ENCODE measurements at regions not wholly inside any gene's neighbourhood (a gene's known extent, or its start where the extent isn't known, plus 50 kb on each side); places are given as distances from the start of the nearest gene placed in this dataset.
"Not testable (repeated sequence)": the region's sequence is repeated elsewhere in the genome, so short reads cannot be mapped to it uniquely, and the experiment has no call there.

DNA sequence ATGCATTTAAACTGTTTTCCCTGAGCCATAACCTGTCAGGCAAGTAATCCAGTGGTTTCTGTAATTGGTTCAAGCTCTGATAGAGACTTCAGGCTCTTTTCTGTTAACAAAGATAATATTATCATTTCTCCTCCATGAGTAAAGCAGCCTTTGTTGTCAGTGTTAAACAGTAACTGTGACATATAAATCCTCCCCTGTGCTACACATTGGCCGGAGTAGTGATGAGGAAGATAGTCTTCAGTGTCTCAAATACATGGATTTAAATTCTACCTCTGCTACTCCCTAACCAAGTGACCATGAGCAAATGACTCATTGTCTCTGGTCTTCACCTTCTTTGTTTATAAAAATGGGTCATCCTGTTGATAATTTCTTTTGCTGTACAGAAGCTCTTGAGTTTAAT is 615.5 kb upstream of the CHD1 start:
- DNase-seq: no peak

DNA sequence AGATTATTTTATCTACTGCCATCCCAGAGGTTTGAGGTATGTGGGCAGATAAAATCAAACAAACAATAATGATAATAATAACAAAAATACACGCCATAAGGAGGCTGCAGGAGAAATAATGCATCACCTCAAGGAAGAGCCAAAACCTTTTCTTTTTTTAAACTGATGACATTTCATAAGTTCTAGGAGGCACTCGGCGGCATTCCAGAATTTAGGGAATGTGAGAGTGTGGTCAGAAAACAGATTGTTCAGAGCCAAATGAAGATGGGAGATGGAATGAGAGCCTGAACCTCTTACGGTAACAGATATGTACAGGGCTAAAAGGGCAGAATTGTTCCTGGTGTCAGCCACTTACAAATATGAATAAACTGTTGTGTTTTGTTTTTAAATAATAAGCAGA is 615.0 kb upstream of the CHD1 start:
- DNase-seq: no peak

DNA sequence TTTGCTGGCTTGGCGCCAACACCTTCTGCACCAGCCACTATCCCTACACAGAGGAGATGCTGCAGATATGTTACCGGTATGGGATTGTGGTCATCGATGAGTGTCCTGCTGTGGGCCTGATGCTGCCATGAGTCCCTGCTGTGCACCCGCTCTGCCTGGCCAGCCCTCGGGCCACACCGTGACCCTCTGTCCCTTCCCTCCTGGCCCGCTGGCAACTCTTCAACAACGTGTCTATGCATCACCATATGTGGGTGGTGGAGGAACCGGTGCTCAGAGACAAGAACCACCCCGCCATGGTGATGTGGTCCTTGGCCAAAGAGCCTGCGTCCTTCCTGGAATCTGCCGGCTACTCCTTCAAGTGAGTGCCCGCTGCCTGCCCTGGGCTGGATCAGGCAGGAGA is 605.4 kb upstream of the CHD1 start:
- DNase-seq: not testable (repeated sequence)

DNA sequence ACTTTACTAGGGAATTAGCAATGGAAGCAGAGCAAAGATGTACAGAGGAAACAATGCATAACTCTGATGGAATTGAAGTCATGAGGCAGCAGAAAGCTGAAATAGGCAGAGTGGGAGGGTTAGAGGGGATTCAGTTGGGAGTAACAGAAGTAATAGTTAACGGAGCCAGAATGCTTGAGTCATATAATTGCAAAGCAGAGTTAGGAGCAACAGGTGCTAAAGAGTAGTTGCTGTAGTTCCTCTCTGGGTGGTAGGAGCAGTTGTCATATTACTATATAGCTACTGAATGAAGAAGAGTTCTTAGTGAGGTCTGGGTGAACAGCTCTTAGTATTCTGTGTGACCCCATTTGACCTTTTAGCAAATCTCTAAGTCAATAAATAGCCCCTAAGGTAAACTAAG is 592.9 kb upstream of the CHD1 start:
- DNase-seq: not testable (repeated sequence)

DNA sequence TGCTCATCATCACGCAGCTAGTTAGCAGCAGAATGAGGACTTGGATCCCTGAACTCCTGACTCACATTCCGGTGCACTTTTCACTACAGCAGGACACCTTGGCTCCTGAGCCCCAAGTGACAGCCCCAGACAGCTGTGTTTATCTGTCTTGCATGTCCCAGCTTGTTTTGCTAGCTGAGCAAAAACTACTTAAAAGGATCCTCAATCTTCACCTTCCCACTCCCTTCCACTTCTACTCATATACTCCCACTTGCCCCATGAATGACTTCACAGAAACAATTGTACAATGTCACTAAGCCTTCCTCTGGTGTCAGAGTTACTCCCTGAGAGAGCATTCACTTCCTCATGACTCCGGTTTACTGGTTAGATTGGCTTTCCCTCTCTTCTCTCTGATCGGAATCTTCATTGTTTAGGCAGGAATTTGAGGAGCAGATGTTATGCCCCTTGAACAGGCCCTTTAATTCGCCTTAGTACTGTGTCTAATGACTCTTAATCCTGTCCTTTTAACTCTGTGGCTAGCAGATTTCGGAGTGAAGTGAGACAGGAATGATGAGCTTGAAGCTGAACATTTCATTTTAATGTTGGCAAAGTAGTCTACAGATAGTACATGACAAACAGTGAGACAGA is 587.2 kb upstream of the CHD1 start:
- not testable (repeated sequence) for DNase-seq

DNA sequence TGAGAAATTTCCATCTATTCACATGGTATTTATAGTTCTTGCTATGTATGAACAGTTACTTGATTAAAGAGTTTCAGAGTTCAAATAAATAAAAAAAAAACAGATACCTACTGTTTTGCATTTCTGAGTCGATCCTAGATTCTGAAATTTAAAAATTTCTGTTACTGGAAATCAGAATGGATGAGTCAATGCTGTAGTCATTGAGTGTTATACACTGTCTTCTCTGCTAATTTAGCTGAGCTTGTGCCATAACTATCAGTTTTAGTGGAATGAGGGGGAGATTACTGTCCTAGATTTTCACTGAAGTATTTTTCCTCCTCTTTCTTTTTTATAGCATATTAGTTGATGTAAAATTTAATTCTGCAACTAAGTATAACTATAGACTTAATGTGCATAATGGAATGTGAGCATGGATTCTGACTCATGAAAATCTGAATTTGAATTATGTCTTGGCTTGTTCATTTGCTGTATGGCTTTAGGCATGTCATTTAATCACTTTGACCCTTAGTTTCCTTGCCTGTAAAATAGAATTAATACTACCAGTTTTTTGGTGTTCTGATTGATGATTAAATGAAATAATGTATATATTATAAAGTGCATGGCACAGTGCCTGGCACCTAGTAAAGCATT is 581.5 kb upstream of the CHD1 start:
- DNase-seq: not testable (repeated sequence)

DNA sequence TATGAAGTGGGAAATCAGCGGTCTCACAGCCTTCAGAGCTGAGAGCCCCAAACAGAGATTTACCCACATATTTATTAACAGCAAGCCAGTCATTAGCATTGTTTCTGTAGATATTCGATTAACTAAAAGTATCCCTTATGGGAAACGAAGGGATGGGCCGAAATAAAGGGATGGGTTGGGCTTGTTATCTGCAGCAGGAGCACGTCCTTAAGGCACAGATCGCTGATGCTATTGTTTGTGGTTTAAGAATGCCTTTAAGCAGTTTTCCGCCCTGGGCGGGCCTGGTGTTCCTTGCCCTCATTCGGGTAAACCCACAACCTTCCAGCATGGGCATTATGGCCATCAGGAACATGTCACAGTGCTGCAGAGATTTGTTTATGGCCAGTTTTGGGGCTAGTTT is 580.3 kb upstream of the CHD1 start:
- not testable (repeated sequence) for DNase-seq

DNA sequence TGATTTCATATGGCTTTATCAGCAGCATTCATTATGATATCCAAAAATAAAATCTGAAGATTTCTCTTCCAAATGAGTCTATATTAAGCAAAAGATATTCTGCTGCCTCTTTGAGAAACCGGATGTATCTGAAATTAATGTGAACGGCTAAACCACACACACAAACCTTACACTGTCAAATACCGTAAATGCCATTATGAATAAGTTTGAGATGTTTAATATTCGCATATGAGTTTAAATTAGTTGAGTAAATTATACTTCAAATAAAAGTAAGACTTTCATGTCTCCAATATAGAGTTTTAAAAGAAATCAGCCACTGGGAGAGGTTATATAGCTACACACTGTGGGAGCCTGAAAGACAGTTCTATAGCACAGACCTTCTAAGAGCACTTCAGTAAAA is 566.6 kb upstream of the CHD1 start:
- not testable (repeated sequence) for DNase-seq

DNA sequence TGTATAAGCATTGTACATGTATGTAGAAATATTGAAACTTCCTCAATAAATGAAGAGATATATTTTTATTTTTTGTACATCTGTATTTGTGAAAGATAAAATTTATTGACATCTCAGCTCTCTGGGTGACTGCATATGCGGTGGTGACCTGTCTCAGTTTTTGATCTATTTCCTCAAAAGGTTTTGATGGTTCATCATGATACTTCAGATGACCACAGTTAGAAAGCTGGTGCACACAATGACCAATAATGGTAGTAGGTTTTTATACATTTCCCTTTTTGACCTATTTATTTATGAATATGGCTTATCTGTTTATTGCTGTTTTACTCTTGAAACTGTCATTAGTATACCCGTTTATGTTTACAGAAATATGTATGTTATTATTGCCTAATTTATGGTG is 549.6 kb upstream of the CHD1 start:
- not testable (repeated sequence) for DNase-seq

DNA sequence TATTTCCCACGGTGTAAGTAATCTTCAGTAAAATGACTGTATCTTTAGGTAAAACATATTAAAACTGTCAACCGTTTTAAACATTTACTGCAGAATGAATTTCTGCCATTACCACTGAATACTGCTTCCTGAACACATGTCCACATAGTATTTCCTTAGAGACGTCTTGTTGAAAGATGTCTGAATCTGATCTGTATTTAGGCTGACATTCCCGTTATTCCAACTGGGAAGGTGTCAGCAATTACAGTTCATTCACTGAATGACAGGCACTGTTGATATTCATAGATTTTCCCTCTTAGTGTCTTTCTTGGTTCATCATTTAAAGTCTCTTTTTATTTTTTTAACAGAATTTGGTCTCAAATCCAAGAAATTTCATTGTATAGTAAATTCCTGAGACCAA is 544.5 kb upstream of the CHD1 start:
- not testable (repeated sequence) for DNase-seq

DNA sequence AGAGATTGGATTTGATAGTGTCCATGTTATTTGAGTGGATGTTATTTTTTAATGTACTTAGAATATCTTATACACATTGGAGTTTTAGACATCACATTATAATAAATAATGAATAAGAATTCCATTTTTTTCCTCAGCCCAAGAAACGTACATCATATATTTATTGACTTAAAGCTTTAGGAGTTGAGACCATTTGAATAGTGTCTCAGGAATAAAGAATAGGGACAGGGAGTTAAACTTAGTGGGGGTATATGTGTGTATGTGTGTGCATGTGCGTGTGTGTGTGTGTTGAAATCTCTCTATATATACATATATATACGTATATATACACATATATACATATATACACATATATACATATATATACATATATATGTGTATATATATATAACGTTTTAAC is 542.9 kb upstream of the CHD1 start:
- DNase-seq: not testable (repeated sequence)

DNA sequence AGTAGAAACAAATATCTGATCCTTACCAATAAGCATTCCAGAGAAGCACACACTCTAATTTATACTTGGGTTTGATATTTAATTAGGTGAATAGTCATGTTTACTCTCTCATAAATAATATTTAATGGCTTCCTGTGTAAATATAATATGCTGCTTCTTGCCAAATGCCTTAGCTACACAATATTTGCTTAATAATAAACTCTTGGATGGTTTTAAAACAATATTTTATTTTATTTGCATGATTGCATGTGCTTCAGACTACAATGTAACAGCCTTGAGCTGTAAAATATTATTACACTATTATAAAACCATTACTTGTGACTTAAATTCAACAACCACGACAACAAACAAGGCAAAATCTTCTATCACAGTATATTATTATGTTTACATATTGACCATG is 542.4 kb upstream of the CHD1 start:
- not testable (repeated sequence) for DNase-seq

DNA sequence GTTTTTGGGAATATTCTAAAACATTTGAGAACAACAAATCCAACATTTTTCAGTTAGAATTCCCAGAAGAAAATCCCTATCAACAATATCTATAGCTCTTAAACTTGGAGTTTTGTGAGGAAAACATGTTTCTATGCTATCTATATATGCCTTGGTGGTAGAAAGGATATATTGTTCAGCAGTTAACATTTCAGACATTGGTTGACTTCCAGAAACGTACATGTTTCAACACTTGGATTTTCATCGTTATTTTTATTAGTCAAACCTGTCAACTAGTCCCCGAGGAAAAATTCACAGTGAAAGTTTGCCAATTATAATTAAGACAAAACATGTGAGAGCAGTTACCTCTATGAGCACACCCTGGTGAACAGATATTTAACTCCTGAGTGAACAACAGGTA is 541.8 kb upstream of the CHD1 start:
- DNase-seq: not testable (repeated sequence)

DNA sequence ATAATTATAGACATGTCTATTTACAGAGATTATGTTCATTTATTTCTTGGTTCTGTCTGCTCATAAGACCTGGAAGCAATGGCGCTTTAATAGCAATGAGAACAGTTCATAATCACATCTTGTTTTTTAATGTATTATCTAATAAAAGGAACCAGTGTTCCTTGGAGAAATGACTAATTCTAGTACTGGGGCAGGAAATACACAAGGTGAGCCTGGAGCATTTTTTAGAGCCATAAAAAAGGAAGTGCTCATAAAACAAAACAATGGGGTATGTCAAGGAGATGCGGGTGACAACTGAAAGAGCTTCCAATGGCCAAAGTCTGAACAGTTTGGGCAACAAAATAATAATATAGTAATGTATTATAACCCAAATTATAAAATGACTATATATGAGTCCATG is 531.9 kb upstream of the CHD1 start:
- no peak for DNase-seq

DNA sequence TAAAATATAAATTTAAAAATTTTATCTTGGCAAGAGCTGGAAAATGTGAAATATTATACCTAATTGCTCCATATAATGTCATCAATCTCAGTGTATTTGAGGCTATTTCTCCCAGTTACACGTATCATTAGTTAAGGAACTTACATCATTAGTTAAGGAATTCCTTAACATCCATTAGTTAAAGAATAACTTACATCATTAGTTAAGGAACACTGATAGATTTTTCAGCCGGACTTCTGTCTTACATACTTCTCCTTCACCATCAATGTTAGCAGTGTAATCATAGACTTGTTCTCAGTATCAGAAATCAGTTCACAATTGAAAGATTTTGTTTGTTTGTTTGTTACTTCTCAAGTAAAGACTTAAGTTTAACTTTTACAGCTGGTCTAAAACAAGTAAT is 524.4 kb upstream of the CHD1 start:
- no peak for DNase-seq

DNA sequence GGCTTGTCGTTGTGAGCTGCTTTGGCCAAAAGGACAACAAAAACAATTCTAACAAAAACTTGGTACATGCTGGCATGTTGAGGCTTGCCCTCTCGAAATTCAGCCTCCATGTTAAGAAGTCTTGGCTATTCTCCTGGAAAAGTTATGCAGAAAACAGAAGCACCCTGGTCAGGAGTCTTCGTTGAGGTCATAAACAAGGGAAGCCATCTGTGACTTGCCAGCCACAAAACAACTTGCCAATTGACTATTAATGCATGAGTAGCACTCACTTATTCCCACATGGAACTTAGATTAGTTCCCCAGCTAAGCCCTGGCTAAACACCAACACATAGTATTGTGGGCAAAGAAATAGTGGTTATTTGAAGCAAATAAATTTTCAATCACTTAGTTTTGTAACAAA is 521.0 kb upstream of the CHD1 start:
- no peak for DNase-seq

DNA sequence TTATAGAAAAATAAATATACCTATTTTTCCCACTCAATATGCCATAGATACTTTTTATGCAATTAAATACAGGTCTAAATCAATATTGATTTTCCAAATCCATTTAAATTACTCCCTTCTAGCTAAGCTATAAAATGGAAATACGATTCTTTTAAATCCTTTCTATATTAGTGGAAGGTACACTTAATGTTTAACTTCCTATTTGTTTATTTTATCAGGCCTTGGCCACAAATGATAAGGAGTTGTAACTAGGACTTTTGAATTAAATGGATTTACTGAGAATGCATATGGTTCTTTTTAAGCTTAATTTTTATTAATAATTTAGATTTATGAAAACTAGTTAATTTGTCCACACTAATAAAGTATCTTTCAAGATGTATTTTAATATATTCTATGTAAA is 517.0 kb upstream of the CHD1 start:
- DNase-seq: no peak

DNA sequence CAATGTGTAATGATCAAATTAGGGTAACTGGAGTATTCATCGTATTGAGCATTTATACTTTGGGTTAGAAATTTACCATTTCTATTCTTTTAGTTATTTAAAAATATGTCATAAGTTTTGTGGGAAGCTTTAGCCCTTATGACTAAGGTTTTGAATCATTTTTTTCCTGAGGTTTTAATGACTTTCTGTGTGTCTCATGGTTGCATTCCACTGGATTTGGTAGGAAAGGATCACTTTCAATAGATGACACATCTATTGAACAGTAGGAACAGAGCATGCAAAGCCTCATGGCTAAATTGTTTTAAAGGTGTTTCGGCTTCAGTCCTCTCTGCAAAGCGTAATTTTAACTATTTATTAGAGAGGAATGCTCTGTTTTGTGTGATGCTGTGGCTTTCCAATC is 512.4 kb upstream of the CHD1 start:
- no peak for DNase-seq

DNA sequence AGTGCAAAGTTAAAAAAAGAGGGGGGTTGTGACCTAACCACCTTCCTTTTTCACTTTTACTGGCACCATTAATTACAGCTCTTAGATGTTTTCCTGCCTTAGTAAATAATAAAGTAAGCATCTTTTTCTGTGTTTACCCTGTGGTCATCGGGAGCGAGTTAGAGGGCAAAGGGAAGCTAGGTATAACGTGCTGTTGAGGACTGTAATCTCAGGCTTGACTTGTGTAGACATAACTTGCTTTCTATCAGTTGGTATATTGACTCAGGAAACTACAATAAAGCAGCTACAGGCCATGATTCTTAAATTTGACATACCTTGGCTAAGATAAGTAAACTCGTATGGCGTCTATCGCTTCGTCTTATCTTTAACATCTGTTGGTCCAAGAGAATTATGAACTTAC is 509.8 kb upstream of the CHD1 start:
- DNase-seq: no peak

DNA sequence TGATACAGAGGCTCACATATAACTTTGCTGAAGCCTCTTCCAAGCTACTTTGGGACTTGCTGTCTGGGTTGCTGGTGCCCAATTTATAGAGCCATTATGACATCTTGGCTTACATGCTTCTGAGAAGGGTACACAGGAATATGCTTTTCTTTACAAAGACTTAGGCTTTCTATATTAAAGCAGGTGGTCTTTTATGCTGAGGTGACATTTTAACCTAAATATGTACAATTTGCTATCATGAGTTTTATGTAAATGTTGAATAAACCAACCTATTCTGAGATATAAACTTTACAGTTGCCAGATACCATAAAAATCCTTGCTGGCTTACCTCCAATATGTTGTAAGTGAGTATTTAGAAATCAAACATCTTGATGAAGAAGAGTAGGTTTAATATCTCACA is 509.2 kb upstream of the CHD1 start:
- DNase-seq: no peak

DNA sequence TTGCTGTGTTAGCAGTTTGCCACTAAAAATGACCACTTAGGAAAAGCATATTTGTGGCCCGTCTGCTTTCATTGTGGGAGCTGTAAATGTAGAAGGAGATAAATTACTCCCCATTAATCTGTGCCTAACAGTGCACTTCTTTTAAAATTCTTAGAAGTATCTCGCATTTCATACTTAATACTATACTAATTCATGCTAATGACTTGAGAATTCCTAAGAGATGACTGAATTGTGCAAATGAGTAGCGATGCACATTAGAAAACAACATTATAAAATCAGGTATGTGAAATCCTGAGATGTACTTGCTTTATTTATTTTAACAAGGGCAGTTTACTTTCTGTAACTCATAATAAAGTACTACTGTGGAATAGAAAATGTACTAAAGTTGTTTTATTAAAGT is 494.6 kb upstream of the CHD1 start:
- not testable (repeated sequence) for DNase-seq

DNA sequence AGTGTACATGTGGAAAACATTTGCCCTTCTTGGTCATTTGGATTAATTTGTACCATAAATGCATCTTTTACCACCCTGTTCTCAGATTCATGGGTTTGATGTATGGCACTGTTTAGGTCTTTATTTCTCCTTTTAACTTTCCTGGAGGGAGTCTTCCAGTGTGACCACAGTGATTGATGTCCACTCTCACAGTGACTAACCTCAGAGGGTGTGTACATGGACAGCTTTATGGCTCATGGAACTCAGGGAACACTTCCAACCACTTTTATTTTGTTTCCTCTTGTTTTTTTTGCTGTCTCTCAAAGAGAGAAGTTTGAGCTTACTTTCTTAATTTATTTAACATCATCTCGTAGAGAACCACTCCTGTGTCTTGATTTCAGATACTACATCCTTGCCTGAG is 489.8 kb upstream of the CHD1 start:
- DNase-seq: not testable (repeated sequence)

DNA sequence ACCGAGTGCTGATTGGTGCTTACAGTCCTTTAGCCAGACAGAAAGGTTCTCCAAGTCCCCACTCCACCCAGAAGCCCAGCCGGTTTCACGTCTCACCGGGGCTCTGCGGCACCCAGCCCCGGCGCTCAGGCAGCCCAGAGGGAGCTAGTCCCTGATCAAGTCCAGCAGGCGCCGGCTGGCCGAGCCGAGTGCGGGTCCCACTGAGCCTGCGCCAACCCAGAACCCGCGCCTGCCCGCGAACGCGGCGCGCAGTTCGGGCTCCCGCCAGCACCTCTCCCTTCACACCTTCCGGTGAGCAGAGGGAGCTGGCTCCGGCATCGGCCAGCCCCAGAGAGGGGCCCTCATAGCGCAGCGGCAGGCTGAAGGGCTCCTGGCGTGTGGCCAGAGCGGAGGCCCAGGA is 481.6 kb upstream of the CHD1 start:
- DNase-seq: not testable (repeated sequence)

DNA sequence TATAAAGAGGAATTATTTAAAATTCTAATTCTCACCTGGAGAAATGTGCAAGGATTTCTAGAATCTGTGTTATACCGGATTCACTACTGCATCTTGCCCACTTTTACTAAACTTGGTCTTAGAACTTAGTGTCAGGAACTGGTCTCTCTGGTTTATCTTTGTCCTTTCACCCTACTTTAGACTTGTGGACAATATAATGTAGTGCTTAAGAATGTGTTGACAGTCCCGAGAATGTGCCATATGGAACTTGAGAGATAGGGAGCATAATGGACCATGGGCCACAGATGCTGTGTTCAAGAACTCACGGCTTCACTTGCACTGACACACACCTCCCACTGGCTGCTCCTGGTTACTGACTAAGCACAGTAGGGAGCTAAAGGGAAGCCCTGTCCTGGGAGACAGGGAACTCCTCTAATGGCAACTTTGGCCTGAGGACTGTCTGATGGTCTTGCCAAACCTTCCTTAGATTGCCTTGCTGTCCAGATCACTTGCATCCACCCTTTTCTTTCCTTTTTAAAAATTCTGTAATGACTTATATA is 476.0 kb upstream of the CHD1 start:
- not testable (repeated sequence) for DNase-seq

DNA sequence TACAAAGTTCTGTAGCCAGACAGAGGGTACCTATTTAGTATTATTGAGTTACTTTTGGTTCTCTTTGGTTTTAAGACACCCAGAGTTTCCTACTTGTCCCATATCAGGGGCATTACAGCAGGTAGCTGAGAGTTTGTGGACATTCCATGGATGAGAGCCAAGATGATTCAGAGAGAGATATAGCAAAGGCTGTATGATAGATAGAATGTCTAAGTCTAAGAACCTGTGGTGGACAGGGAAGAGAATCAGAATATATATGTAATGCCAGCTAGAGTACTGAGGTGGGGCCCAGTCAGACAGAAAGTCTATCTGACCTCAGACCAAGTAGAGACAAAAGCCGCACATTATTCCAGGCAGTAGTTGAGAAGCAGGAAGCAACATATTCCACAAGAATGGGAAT is 471.8 kb upstream of the CHD1 start:
- DNase-seq: not testable (repeated sequence)

Data from right hindlimb (tissue), 1 donor.